OCI-LY3 (cell line): ENCODE measurements at regions not wholly inside any gene's neighbourhood (a gene's known extent, or its start where the extent isn't known, plus 50 kb on each side); places are given as distances from the start of the nearest gene placed in this dataset.
A peak's percentile ranks its signal among the peaks of the same experiment; 100 is the strongest.

Experiments used
- H2AFZ ChIP-seq: fragments of 200-600, 300-600 bp; shearing (Covaris generic); 2 replicates; pipeline ENCODE4 v1.6.0; 2014; ENCODE audit warnings: antibody characterized with exemption, low read depth, low read length
- H3K27ac ChIP-seq: fragments of 200-600, 300-600 bp; sonication (generic); 2 replicates; pipeline ENCODE4 v1.5.1; 2014; ENCODE audit warnings: mild to moderate bottlenecking, low read length, moderate library complexity, mixed read lengths
- H3K27me3 ChIP-seq: fragments of 200-600, 300-600 bp; sonication (generic); 2 replicates; pipeline ENCODE4 v1.6.1; 2014; ENCODE audit warnings: low read depth, low read length, mixed read lengths
- H3K36me3 ChIP-seq: fragments of 200-600, 300-600 bp; sonication (generic); replicated peaks from 2 replicates; pipeline ENCODE3; 2014; ENCODE audit warnings: low read depth, low read length, mixed read lengths
- H3K4me1 ChIP-seq: fragments of 300-600, 200-600 bp; sonication (generic); 2 replicates; pipeline ENCODE4 v1.6.1; 2014; ENCODE audit warnings: low read length, mixed read lengths
- H3K4me2 ChIP-seq: fragments of 200-600, 300-600 bp; sonication (generic); 2 replicates; pipeline ENCODE4 v1.6.1; 2014; ENCODE audit warnings: low read length, mixed read lengths
- H3K4me3 ChIP-seq: fragments of 300-600, 200-600 bp; sonication (generic); 2 replicates; pipeline ENCODE4 v1.5.1; 2014; ENCODE audit warnings: antibody characterized with exemption, mild to moderate bottlenecking, low read length, moderate library complexity
- H3K79me2 ChIP-seq: fragments of 300-600, 200-600 bp; shearing (Covaris generic); 2 replicates; pipeline ENCODE4 v1.6.1; 2014; ENCODE audit warnings: mild to moderate bottlenecking, low read length, mixed read lengths
- H3K9ac ChIP-seq: fragments of 300-600, 200-600 bp; shearing (Covaris generic); 2 replicates; pipeline ENCODE4 v1.6.0; 2014; ENCODE audit warnings: mild to moderate bottlenecking, low read length, moderate library complexity
- H3K9me3 ChIP-seq: fragments of 200-600, 300-600 bp; shearing (Covaris generic); 2 replicates; pipeline ENCODE4 v1.6.1; 2014; ENCODE audit warnings: low read length, mixed read lengths; ENCODE audit not compliant: insufficient read depth
- H4K20me1 ChIP-seq: fragments of 200-600, 300-600 bp; sonication (generic); 2 replicates; pipeline ENCODE4 v1.6.1; 2016; ENCODE audit warnings: low read length, mixed read lengths; ENCODE audit not compliant: insufficient read depth
- EZH2phosphoT487 ChIP-seq: fragments of 200-600 bp; shearing (Covaris generic); IDR thresholded peaks from 2 replicates; pipeline ENCODE4 v1.6.1; 2018; ENCODE audit warnings: antibody characterized with exemption, mixed run types, low read depth
- TF ChIP-seq, protein P1 (sequence below): fragments of 200-600, 300-600 bp; sonication (generic); IDR thresholded peaks from 2 replicates; pipeline ENCODE4 v1.5.1; 2014; ENCODE audit warnings: antibody characterized with exemption, low read length, low read depth

DNA sequence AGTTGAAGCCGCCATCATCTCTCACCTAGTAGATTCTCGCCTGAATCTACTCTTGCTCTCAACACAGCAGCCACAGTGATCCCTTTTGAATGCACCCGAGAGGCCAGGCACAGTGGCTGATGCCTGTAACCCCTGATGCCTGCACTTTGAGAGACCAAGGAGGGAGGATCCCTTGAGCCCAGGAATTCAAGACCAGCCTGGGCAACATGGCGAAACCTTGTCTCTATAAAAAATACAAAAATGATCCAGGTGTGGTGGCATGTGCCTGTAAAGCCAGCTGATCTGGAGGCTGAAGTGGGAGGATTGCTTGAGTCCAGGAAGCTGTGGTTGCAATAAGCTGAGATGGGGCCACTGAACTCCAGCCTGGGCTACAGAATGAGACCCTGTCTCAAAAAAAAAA, 60.3 kb upstream of the EML4 start:
- Histone ChIP-seq H3K9me3 (no peaks in the 10 kb centered on the region), H4K20me1 (no peaks in the 10 kb centered on the region), H3K4me1 (peaks cover 48% of the 10 kb centered on the region), H3K9ac (no peak overlapping the region), H3K4me2 (no peak overlapping the region), H2AFZ (no peak overlapping the region), H3K79me2 (no peaks in the 10 kb centered on the region), H3K4me3 (no peak overlapping the region), H3K36me3 (no peaks in the 10 kb centered on the region), H3K27me3 (peaks cover 17% of the 10 kb centered on the region), H3K27ac (no peak overlapping the region)
- TF ChIP-seq, protein P1, sequence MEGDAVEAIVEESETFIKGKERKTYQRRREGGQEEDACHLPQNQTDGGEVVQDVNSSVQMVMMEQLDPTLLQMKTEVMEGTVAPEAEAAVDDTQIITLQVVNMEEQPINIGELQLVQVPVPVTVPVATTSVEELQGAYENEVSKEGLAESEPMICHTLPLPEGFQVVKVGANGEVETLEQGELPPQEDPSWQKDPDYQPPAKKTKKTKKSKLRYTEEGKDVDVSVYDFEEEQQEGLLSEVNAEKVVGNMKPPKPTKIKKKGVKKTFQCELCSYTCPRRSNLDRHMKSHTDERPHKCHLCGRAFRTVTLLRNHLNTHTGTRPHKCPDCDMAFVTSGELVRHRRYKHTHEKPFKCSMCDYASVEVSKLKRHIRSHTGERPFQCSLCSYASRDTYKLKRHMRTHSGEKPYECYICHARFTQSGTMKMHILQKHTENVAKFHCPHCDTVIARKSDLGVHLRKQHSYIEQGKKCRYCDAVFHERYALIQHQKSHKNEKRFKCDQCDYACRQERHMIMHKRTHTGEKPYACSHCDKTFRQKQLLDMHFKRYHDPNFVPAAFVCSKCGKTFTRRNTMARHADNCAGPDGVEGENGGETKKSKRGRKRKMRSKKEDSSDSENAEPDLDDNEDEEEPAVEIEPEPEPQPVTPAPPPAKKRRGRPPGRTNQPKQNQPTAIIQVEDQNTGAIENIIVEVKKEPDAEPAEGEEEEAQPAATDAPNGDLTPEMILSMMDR: no peak
- TF ChIP-seq EZH2phosphoT487: no peak

DNA sequence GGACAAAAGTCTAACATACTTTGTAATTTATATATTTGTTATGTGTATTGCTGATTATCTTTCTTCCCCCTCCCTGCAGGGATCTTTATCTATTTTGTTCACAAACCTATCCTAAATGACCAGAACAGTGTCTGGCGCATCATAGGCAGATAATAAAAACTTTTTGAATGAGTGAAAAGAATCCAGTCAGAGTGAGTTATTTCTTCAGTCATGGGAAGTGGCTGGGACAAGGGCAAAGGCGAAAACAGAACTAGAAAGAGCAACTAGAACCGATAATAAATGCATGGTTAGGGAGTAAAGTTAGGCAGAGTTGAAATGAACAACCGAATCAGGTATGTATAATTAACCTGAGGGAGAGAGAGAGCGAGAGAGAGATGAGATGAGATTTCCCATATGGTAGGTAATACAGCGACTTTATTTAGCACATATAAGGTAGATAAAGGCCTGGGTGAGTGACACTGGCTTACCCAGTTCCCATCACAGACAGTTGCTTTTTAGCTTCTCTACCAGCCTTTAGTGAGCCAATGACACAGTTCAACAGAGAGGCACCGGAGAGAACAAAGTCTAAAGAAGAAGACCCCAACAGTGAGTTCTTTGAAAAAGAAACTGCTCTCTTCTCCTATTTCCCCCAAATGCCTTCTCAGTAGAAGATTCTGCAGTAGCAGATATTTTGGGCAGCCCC, 59.1 kb upstream of the EML4 start:
- Histone ChIP-seq H3K4me3 (no peak overlapping the region), H3K27me3 (peaks cover 20% of the 10 kb centered on the region), H3K36me3 (no peaks in the 10 kb centered on the region), H3K27ac (no peak overlapping the region), H3K4me2 (peak overlapping the region; percentile 26; the same call in 1 of the 2 replicates), H3K9ac (no peak overlapping the region), H2AFZ (no peak overlapping the region), H3K9me3 (no peaks in the 10 kb centered on the region), H3K79me2 (no peaks in the 10 kb centered on the region), H3K4me1 (peaks cover 41% of the 10 kb centered on the region), H4K20me1 (no peaks in the 10 kb centered on the region)
- TF ChIP-seq, protein P1: no peak
- TF ChIP-seq EZH2phosphoT487: no peak

DNA sequence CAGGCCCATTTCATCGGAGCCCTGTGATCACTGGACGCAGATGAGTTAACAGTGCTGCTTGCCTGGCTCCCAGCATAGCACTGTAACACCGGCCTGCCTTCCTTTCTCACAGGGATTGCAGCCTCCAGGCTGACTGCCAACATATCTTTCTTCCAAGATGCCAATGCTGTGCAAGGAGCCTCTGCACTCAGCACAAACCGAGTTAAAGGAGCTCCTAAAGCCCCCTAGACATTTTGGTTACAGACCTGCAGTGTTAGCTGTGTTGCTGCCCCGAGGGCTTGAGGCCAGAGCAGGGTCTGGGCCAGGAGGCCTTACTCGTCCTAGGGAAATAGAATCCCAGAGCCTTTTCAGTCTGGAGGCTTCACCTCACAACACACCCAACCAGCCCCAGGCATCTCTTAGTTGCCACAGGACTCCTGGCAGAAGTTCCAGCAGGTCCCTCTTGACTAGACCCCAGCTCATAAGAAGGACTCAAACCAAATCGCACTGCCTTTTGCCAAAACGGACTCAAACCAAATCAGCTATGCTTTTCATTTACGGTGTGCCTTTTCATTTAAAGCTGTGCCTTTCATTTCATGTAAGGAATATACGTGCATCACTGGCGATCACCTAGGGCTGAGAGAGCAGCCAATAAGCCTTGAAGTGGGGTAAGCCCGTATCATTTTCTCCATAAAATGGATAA, 58.4 kb upstream of the EML4 start:
- H3K4me2 ChIP-seq: 0 out of 2 replicates have a peak overlapping the region, but pooled peaks have one; percentile 26
- TF ChIP-seq, protein P1: no peak
- TF ChIP-seq EZH2phosphoT487: no peak
- no peaks in the 10 kb centered on the region for H3K79me2 ChIP-seq
- H2AFZ ChIP-seq: no peak overlapping the region
- H3K27ac ChIP-seq: no peak overlapping the region
- H3K9ac ChIP-seq: no peak overlapping the region
- H3K9me3 ChIP-seq: no peaks in the 10 kb centered on the region
- peaks cover 23% of the 10 kb centered on the region for H3K27me3 ChIP-seq
- H4K20me1 ChIP-seq: no peaks in the 10 kb centered on the region
- no peak overlapping the region for H3K4me3 ChIP-seq
- H3K4me1 ChIP-seq: peaks cover 34% of the 10 kb centered on the region
- H3K36me3 ChIP-seq: no peaks in the 10 kb centered on the region

DNA sequence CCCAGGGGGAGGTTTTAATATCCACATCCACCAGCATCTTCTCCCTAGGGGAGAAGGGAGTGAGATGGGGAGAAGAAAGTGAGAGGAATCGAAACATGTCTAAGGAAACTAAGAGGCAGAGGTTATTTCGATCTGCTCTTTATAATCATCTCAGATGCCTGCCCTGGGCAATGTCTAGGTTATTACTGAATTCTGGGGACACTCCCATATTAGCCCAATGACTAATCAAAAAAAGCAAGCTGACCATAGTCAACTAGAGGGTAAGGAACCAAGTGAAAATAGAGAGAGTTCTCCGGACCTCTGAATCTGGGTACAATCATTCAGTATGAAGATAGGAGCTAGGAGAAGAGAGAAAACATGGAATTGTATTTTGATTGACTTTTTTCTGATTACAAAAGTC, 56.7 kb upstream of the EML4 start:
- no peak for TF ChIP-seq EZH2phosphoT487
- TF ChIP-seq, protein P1: no peak
- Histone ChIP-seq H3K27ac (no peak overlapping the region), H3K79me2 (no peaks in the 10 kb centered on the region), H2AFZ (no peak overlapping the region), H3K4me2 (peak overlapping the region; percentile 34), H3K27me3 (peaks cover 27% of the 10 kb centered on the region), H3K36me3 (no peaks in the 10 kb centered on the region), H3K4me3 (no peak overlapping the region), H3K9ac (no peak overlapping the region), H3K4me1 (peaks cover 33% of the 10 kb centered on the region), H4K20me1 (no peaks in the 10 kb centered on the region), H3K9me3 (no peaks in the 10 kb centered on the region)
